HCT116 (cell line): ENCODE measurements at regions not wholly inside any gene's neighbourhood (a gene's known extent, or its start where the extent isn't known, plus 50 kb on each side); places are given as distances from the start of the nearest gene placed in this dataset.

ENCODE experiments used
- ATAC-seq: fragments of 200-7000 bp; cut with Tn5 transposase; 2 replicates; pipeline ENCODE4 v1.9.1; 2020; ENCODE audit warnings: mild to moderate bottlenecking, moderate library complexity
- BruUV-seq: library from RNA; stranded (reverse); fragments of 400-500 nt; replicated peaks from 2 replicates; lab custom pipeline; 2021; lab: Mats Ljungman, UMichigan
- CTCF ChIA-PET: fragments of 300-600 bp; sonication (Branson Sonifier 250); formaldehyde crosslinking; loops from one replicate; lab custom pipeline; 2021; ENCODE audit warnings: antibody characterized with exemption; lab: Charles Lee
- POLR2A ChIA-PET: fragments of 300-600, 350-600 bp; sonication (Branson Sonifier 250); formaldehyde crosslinking; loops from one replicate; lab custom pipeline; 2021; ENCODE audit warnings: antibody characterized with exemption; lab: Charles Lee
- RAD21 ChIA-PET, 2 experiments: fragments of 300-600 bp; sonication (Branson Sonifier 250); formaldehyde crosslinking; loops; one replicate each; lab custom pipeline; 2023; ENCODE audit warnings: low total read pairs in 2 of 2; ENCODE audit not compliant: uncharacterized antibody in 2 of 2, unreplicated experiment in 2 of 2, low non-redundant PET in 1 of 2; lab: Charles Lee
- DNase-seq: peaks from one replicate; pipeline ENCODE4 v3.0.0-alpha.2; 2010; ENCODE audit warnings: low read depth, low spot score
- H2AFZ ChIP-seq: fragments of 200-600 bp; shearing (Covaris generic), sonication (generic); 2 replicates; pipeline ENCODE4 v1.6.1; 2017; ENCODE audit warnings: low read depth, mixed run types, mixed read lengths, antibody characterized with exemption, low read length; ENCODE audit not compliant: poor library complexity, severe bottlenecking
- H3K27ac ChIP-seq: 2 replicates; pipeline ENCODE4 v1.5.1; 2012; ENCODE audit warnings: low read depth, low read length
- H3K27me3 ChIP-seq: fragments of 200-600 bp; sonication (generic); 2 replicates; pipeline ENCODE4 v1.6.1; 2016; ENCODE audit warnings: mixed run types, low read length, mixed read lengths; ENCODE audit not compliant: insufficient read depth
- H3K36me3 ChIP-seq, 2 experiments: fragments of 200-500 bp in 1 of 2; fragments of 200-600 bp in 1 of 2; sonication (Bioruptor generic) in 1 of 2; sonication (generic) in 1 of 2; 2 replicates each; pipeline versions ENCODE4 v1.5.1 to v1.6.1; 2014 to 2016; ENCODE audit warnings: low read length in 2 of 2, inconsistent platforms in 1 of 2, mixed read lengths in 1 of 2, mixed run types in 1 of 2; ENCODE audit not compliant: insufficient read depth in 2 of 2, control insufficient read depth in 1 of 2
- H3K4me1 ChIP-seq, 2 experiments: fragments of 200-600 bp in 1 of 2; sonication (generic) in 1 of 2; 2 replicates each; pipeline versions ENCODE4 v1.5.1 to v1.6.1; 2012 to 2017; ENCODE audit warnings: low read length in 2 of 2, inconsistent platforms in 1 of 2, mild to moderate bottlenecking in 1 of 2, mixed read lengths in 1 of 2, mixed run types in 1 of 2, moderate library complexity in 1 of 2; ENCODE audit not compliant: insufficient read depth in 2 of 2, control insufficient read depth in 1 of 2
- H3K4me2 ChIP-seq: fragments of 200-600 bp; sonication (generic); 2 replicates; pipeline ENCODE4 v1.6.1; 2017; ENCODE audit warnings: mixed run types, low read length, mixed read lengths
- H3K4me3 ChIP-seq, 2 experiments: fragments of 200-600 bp in 1 of 2; sonication (generic) in 1 of 2; replicated peaks in 1 of 2; 2 replicates each; pipeline ENCODE4 v1.5.1; 2011 to 2016; ENCODE audit warnings: low read length in 2 of 2, control low read depth in 1 of 2, low read depth in 1 of 2, mild to moderate bottlenecking in 1 of 2, mixed read lengths in 1 of 2, mixed run types in 1 of 2
- H3K79me2 ChIP-seq: fragments of 200-600 bp; sonication (generic); 2 replicates; pipeline ENCODE4 v1.6.1; 2017; ENCODE audit warnings: mild to moderate bottlenecking, mixed run types, low read length, moderate library complexity, mixed read lengths; ENCODE audit not compliant: insufficient read depth
- H3K9ac ChIP-seq: fragments of 200-600 bp; sonication (generic); 2 replicates; pipeline ENCODE4 v1.6.1; 2016; ENCODE audit warnings: low read length, mixed read lengths
- H3K9me2 ChIP-seq: fragments of 200-600 bp; sonication (generic), shearing (Covaris generic); 2 replicates; pipeline ENCODE4 v1.6.1; 2017; ENCODE audit warnings: mixed run types, mild to moderate bottlenecking, moderate library complexity; ENCODE audit not compliant: insufficient read depth
- H3K9me3 ChIP-seq, 2 experiments: fragments of 200-500 bp in 1 of 2; fragments of 200-600 bp in 1 of 2; sonication (Bioruptor generic) in 1 of 2; sonication (generic) in 1 of 2; 2 replicates each; pipeline ENCODE4 v1.6.1; 2014 to 2017; ENCODE audit warnings: low read length in 2 of 2, mixed read lengths in 2 of 2, inconsistent platforms in 1 of 2, low read depth in 1 of 2, mild to moderate bottlenecking in 1 of 2, mixed run types in 1 of 2, moderate library complexity in 1 of 2; ENCODE audit not compliant: control insufficient read depth in 1 of 2, insufficient read depth in 1 of 2
- H4K20me1 ChIP-seq: fragments of 200-600 bp; sonication (generic), shearing (Covaris generic); 2 replicates; pipeline ENCODE4 v1.6.1; 2017; ENCODE audit warnings: mixed run types, mild to moderate bottlenecking, moderate library complexity; ENCODE audit not compliant: insufficient read depth
- ATF3 ChIP-seq: IDR thresholded peaks from 2 replicates; pipeline ENCODE4 v1.6.1; 2012
- CEBPB ChIP-seq: IDR thresholded peaks from 2 replicates; pipeline ENCODE4 v1.6.1; 2012; ENCODE audit warnings: low read depth
- CTCF ChIP-seq, 3 experiments: fragments of 200-600 bp in 1 of 3; sonication (generic) in 1 of 3; IDR thresholded peaks in 2 of 3; conservative IDR thresholded peaks in 1 of 3; 2 replicates each; pipeline ENCODE4 v1.5.1; 2012 to 2017; ENCODE audit warnings: low read depth in 2 of 3, low read length in 2 of 3, antibody characterized with exemption in 1 of 3, borderline replicate concordance in 1 of 3, control low read depth in 1 of 3, mild to moderate bottlenecking in 1 of 3, mixed read lengths in 1 of 3, mixed run types in 1 of 3, moderate library complexity in 1 of 3; ENCODE audit not compliant: insufficient read depth in 1 of 3
- EGR1 ChIP-seq: IDR thresholded peaks from 2 replicates; pipeline ENCODE4 v1.6.1; 2012; ENCODE audit warnings: low read depth
- ELF1 ChIP-seq: IDR thresholded peaks from 2 replicates; pipeline ENCODE4 v1.6.1; 2012; ENCODE audit warnings: low read depth, borderline replicate concordance
- EZH2phosphoT487 ChIP-seq: fragments of 200-600 bp; IDR thresholded peaks from 2 replicates; pipeline ENCODE4 v1.6.1; 2018; ENCODE audit warnings: antibody characterized with exemption, borderline replicate concordance
- FOSL1 ChIP-seq: IDR thresholded peaks from 2 replicates; pipeline ENCODE4 v1.6.1; 2012; ENCODE audit warnings: low read depth
- JUND ChIP-seq: IDR thresholded peaks from 2 replicates; pipeline ENCODE4 v1.6.1; 2012
- MAX ChIP-seq: IDR thresholded peaks from 2 replicates; pipeline ENCODE4 v1.6.1; 2012
- POLR2AphosphoS5 ChIP-seq: IDR thresholded peaks from 2 replicates; pipeline ENCODE4 v1.6.1; 2011; ENCODE audit warnings: mild to moderate bottlenecking, low read depth, low read length, moderate library complexity
- RAD21 ChIP-seq: IDR thresholded peaks from 2 replicates; pipeline ENCODE4 v1.6.1; 2012; ENCODE audit warnings: low read depth, mild to moderate bottlenecking
- REST ChIP-seq: IDR thresholded peaks from 2 replicates; pipeline ENCODE4 v1.6.1; 2012; ENCODE audit warnings: low read depth
- SP1 ChIP-seq: IDR thresholded peaks from 2 replicates; pipeline ENCODE4 v1.6.1; 2012; ENCODE audit warnings: low read depth
- YY1 ChIP-seq: IDR thresholded peaks from 2 replicates; pipeline ENCODE4 v1.6.1; 2011; ENCODE audit warnings: low read length, low read depth, moderate library complexity, mild to moderate bottlenecking; ENCODE audit not compliant: insufficient replicate concordance; ENCODE audit errors: extremely low read depth
- ZNF274 ChIP-seq: fragments of 200-500 bp; sonication (Bioruptor generic); IDR thresholded peaks from 2 replicates; pipeline ENCODE4 v1.6.1; 2014; ENCODE audit warnings: mild to moderate bottlenecking, low read depth, low read length, inconsistent platforms
- intact Hi-C: fragments of 100-400 bp; cut with micrococcal nuclease; formaldehyde crosslinking; loops from 2 replicates; pipeline ENCODE4 v1.10.0; 2022

GRCh38 chrX:87310780-87311179 is 206.8 kb upstream of the KLHL4 start:
- Histone ChIP-seq H3K4me3 (no peak overlapping the region), H3K27ac (no peak overlapping the region), H3K9me2 (no peaks in the 10 kb centered on the region), H2AFZ (no peak overlapping the region), H3K4me1 (no peaks in the 10 kb centered on the region), H3K27me3 (no peaks in the 10 kb centered on the region), H4K20me1 (no peaks in the 10 kb centered on the region), H3K4me2 (no peak overlapping the region), H3K79me2 (no peaks in the 10 kb centered on the region), H3K36me3 (no peaks in the 10 kb centered on the region), H3K9ac (no peak overlapping the region), H3K9me3 (no peaks in the 10 kb centered on the region)
- RAD21 ChIA-PET: no interaction called here
- POLR2A ChIA-PET: no interaction called here
- TF ChIP-seq RAD21 (no peak), JUND (no peak), YY1 (no peak), REST (no peak), CTCF (IDR thresholded peaks at IDR 0.05 in 2 of 3, conservative IDR thresholded peaks at IDR 0.05 in 1 of 3; ENCODE audit: borderline replicate concordance in 1 of 3, insufficient read depth in 1 of 3, low read depth in 2 of 3, low read length in 2 of 3) (no peak), ELF1 (no peak), SP1 (no peak), ATF3 (no peak), EZH2phosphoT487 (no peak), FOSL1 (no peak), CEBPB (no peak), POLR2AphosphoS5 (no peak), ZNF274 (no peak), EGR1 (no peak), MAX (no peak)
- DNase-seq (no peak), ATAC-seq (no peak)
- no TSS peak for BruUV-seq
- intact Hi-C loops: no loop called here
- CTCF ChIA-PET: no interaction called here
